ENCODE measurements at regions not wholly inside any gene's neighbourhood (a gene's known extent, or its start where the extent isn't known, plus 50 kb on each side); places are given as distances from the start of the nearest gene placed in this dataset.
"Not testable (repeated sequence)": the region's sequence is repeated elsewhere in the genome, so short reads cannot be mapped to it uniquely, and the experiment has no call there.

GRCh38 chr3:194262176-194262924 lies 88.8 kb downstream of the CPN2 start:
- POLR2A ChIA-PET, result interaction anchor here (0.5 kb wide), 1 partner anchor 128 kb away, joined by 3 read pairs; no protein-coding TSS in a partner anchor
- H3K9me3 ChIP-seq, result no peaks in the 10 kb centered on the region
- Mint-ChIP-seq H3K4me1 (ENCODE audit: low read depth, unreplicated experiment) (no peaks in the 10 kb centered on the region), H3K27me3 (ENCODE audit: insufficient read depth, unreplicated experiment) (no peaks in the 10 kb centered on the region), H3K36me3 (ENCODE audit: insufficient read depth, unreplicated experiment) (no peaks in the 10 kb centered on the region), H3K9me3 (ENCODE audit: unreplicated experiment) (peaks cover 7% of the 10 kb centered on the region), H3K4me3 (ENCODE audit: unreplicated experiment) (no peak overlapping the region), H3K27ac (ENCODE audit: unreplicated experiment) (no peak overlapping the region)
- no peak overlapping the region for H3K4me3 ChIP-seq (ENCODE audit: low read depth, low read length)
- no peaks in the 10 kb centered on the region for H3K36me3 ChIP-seq (ENCODE audit: control insufficient read depth, insufficient read depth, low read length)
- H3K27me3 ChIP-seq (replicated peaks; ENCODE audit: control insufficient read depth, insufficient read depth, low read length), result no peaks in the 10 kb centered on the region
- intact Hi-C loops (cut with micrococcal nuclease; ENCODE audit: unreplicated experiment), result no loop called here
- no peak for TF ChIP-seq CTCF (IDR thresholded peaks at IDR 0.05; ENCODE audit: insufficient read depth in 1 of 2, low read depth in 1 of 2, low read length in 1 of 2, severe bottlenecking in 1 of 2, unreplicated experiment in 1 of 2)
- DNase-seq, result no peak
- H3K4me1 ChIP-seq, result no peaks in the 10 kb centered on the region
- BruUV-seq (replicated peaks), result no TSS peak
- CTCF ChIA-PET, result no interaction called here

- H3K4me1 Mint-ChIP-seq (ENCODE audit: low read depth, unreplicated experiment), result no peaks in the 10 kb centered on the region
These were observed 88.2 kb downstream of the CPN2 start for GRCh38 chr3:194262925-194263305.

GRCh38 chr3:194264631-194265504 lies 86.3 kb downstream of the CPN2 start:
- BruUV-seq (replicated peaks); intact Hi-C loops (cut with micrococcal nuclease; ENCODE audit: unreplicated experiment); H3K36me3 Mint-ChIP-seq (ENCODE audit: insufficient read depth, unreplicated experiment); H3K27me3 ChIP-seq (replicated peaks; ENCODE audit: control insufficient read depth, insufficient read depth, low read length); H3K9me3 ChIP-seq; H3K4me3 ChIP-seq (ENCODE audit: low read depth, low read length); CTCF ChIA-PET; POLR2A ChIA-PET; H3K4me3 Mint-ChIP-seq (ENCODE audit: unreplicated experiment); H3K27me3 Mint-ChIP-seq (ENCODE audit: insufficient read depth, unreplicated experiment); H3K4me1 Mint-ChIP-seq (ENCODE audit: low read depth, unreplicated experiment); H3K9me3 Mint-ChIP-seq (ENCODE audit: unreplicated experiment); H3K36me3 ChIP-seq (ENCODE audit: control insufficient read depth, insufficient read depth, low read length); H3K27ac Mint-ChIP-seq (ENCODE audit: unreplicated experiment); H3K4me1 ChIP-seq: not testable (repeated sequence)
- peak in 1 of 2 experiments; percentile 22 for DNase-seq

More at GRCh38 chr3:194262925-194263305, 88.2 kb downstream of the CPN2 start:
- no peaks in the 10 kb centered on the region for H3K36me3 Mint-ChIP-seq (ENCODE audit: insufficient read depth, unreplicated experiment)
- Histone ChIP-seq H3K4me3 (ENCODE audit: low read depth, low read length) (no peak overlapping the region), H3K27me3 (replicated peaks; ENCODE audit: control insufficient read depth, insufficient read depth, low read length) (no peaks in the 10 kb centered on the region), H3K36me3 (ENCODE audit: control insufficient read depth, insufficient read depth, low read length) (no peaks in the 10 kb centered on the region), H3K9me3 (no peaks in the 10 kb centered on the region), H3K4me1 (no peaks in the 10 kb centered on the region)
- H3K27ac Mint-ChIP-seq (ENCODE audit: unreplicated experiment), result no peak overlapping the region
- H3K4me3 Mint-ChIP-seq (ENCODE audit: unreplicated experiment), result no peak overlapping the region
- ChIA-PET CTCF (no interaction called here), POLR2A (no interaction called here)
- H3K9me3 Mint-ChIP-seq (ENCODE audit: unreplicated experiment), result peaks cover 7% of the 10 kb centered on the region
- no peaks in the 10 kb centered on the region for H3K27me3 Mint-ChIP-seq (ENCODE audit: insufficient read depth, unreplicated experiment)
- intact Hi-C loops (cut with micrococcal nuclease; ENCODE audit: unreplicated experiment), result no loop called here
- no peak for DNase-seq
- BruUV-seq (replicated peaks), result no TSS peak
- TF ChIP-seq CTCF (IDR thresholded peaks at IDR 0.05; ENCODE audit: insufficient read depth in 1 of 2, low read depth in 1 of 2, low read length in 1 of 2, severe bottlenecking in 1 of 2, unreplicated experiment in 1 of 2), result no peak

All from Caco-2 (cell line).